ENCODE measurements at regions not wholly inside any gene's neighbourhood (a gene's known extent, or its start where the extent isn't known, plus 50 kb on each side); places are given as distances from the start of the nearest gene placed in this dataset.
"Not testable (repeated sequence)": the region's sequence is repeated elsewhere in the genome, so short reads cannot be mapped to it uniquely, and the experiment has no call there.

DNA sequence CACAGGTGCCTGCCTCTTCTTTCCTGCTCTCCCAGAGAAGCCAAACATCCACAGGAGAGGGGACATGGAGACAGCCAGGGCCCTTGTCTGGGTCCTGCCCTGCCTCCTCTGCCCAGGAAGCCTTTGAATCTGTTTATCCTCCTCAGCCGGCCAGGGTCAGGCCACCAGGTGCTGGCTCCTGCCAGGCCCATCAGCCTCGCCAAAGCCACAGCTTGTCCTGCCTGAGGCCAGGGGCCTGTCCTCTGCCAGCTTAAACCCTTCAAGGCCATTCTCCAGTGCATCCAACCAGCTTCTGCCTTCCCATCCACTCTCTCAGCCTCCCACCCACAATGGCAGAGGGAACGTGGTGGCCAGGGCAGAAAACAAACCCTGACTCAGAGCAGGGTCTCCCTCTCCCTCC is 254.6 kb downstream of the ANKRD60 start:
- TF ChIP-seq TAF1 (IDR thresholded peaks at IDR 0.05; ENCODE audit: low read depth, low read length) (no peak), PAX5 (IDR thresholded peaks at IDR 0.05; ENCODE audit: insufficient read depth, low read length, severe bottlenecking) (no peak), POLR2A (IDR thresholded peaks at IDR 0.05; ENCODE audit: low read depth, low read length) (no peak), SPI1 (IDR thresholded peaks at IDR 0.05; ENCODE audit: low read depth, low read length) (no peak), POU2F2 (IDR thresholded peaks at IDR 0.05; ENCODE audit: low read depth, low read length) (no peak), POLR2AphosphoS5 (IDR thresholded peaks at IDR 0.05; ENCODE audit: low read depth, low read length) (no peak)
- no peak for FAIRE-seq
- no peak for DNase-seq (ENCODE audit: insufficient read length, low spot score)

GRCh38 chr20:57971583-57971982 is 256.9 kb downstream of the ANKRD60 start:
- not testable (repeated sequence) for FAIRE-seq; DNase-seq (ENCODE audit: insufficient read length, low spot score)

DNA sequence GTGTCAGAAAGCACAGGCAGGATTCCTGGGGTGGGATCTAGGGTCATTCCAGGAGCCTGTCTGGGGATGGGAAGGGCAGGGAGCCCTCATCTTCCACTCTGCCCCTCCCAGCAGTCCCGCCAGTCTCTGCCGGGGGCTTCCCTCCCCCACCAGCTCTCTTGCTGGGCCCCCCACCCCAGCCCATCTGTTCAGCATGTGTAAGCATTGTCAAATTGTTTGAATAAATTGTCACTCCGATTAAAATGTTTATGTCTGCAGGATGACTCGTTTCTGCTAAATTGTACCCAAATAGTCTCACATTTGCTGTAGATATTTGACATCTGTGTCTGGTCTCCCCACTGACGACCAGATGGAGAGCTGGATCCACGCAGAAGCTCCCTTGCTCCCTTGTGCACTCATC is 257.6 kb downstream of the ANKRD60 start:
- TF ChIP-seq POLR2AphosphoS5 (IDR thresholded peaks at IDR 0.05; ENCODE audit: low read depth, low read length) (no peak), POU2F2 (IDR thresholded peaks at IDR 0.05; ENCODE audit: low read depth, low read length) (no peak), POLR2A (IDR thresholded peaks at IDR 0.05; ENCODE audit: low read depth, low read length) (no peak), TAF1 (IDR thresholded peaks at IDR 0.05; ENCODE audit: low read depth, low read length) (no peak), SPI1 (IDR thresholded peaks at IDR 0.05; ENCODE audit: low read depth, low read length) (no peak), PAX5 (IDR thresholded peaks at IDR 0.05; ENCODE audit: insufficient read depth, low read length, severe bottlenecking) (no peak)
- DNase-seq (ENCODE audit: insufficient read length, low spot score) (no peak), FAIRE-seq (no peak)

- DNase-seq (ENCODE audit: insufficient read length, low spot score), result no peak
- no peak for TF ChIP-seq POLR2AphosphoS5 (IDR thresholded peaks at IDR 0.05; ENCODE audit: low read depth, low read length)
- no peak for TF ChIP-seq SPI1 (IDR thresholded peaks at IDR 0.05; ENCODE audit: low read depth, low read length)
- TF ChIP-seq POLR2A (IDR thresholded peaks at IDR 0.05; ENCODE audit: low read depth, low read length), result no peak
- TF ChIP-seq POU2F2 (IDR thresholded peaks at IDR 0.05; ENCODE audit: low read depth, low read length), result no peak
- no peak for TF ChIP-seq TAF1 (IDR thresholded peaks at IDR 0.05; ENCODE audit: low read depth, low read length)
- TF ChIP-seq PAX5 (IDR thresholded peaks at IDR 0.05; ENCODE audit: insufficient read depth, low read length, severe bottlenecking), result no peak
- FAIRE-seq, result no peak
Measured at GRCh38 chr20:57970116-57970515, 258.3 kb downstream of the ANKRD60 start.

DNA sequence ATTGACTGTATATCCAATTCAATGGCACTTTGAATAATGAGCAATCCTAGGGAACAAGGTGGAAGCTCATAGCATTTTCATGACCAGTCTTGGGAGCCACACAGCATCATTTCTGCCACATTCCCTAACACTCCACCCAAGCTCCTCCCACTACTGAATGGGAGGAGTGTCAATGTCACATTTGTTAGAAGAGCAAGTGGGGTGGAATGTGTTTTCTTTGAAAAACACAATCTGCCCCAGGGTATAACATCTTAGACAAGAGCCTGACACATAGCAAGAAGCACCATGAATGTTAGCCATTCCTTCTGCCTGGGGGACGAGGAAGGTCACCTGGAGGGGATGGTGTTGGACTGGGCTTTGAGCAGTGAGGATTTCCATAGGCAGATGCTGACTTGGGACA is 258.3 kb upstream of the PMEPA1 start:
- no peak for TF ChIP-seq TAF1 (IDR thresholded peaks at IDR 0.05; ENCODE audit: low read depth, low read length)
- no peak for TF ChIP-seq POLR2A (IDR thresholded peaks at IDR 0.05; ENCODE audit: low read depth, low read length)
- no peak for TF ChIP-seq PAX5 (IDR thresholded peaks at IDR 0.05; ENCODE audit: insufficient read depth, low read length, severe bottlenecking)
- TF ChIP-seq POU2F2 (IDR thresholded peaks at IDR 0.05; ENCODE audit: low read depth, low read length), result no peak
- no peak for TF ChIP-seq SPI1 (IDR thresholded peaks at IDR 0.05; ENCODE audit: low read depth, low read length)
- TF ChIP-seq POLR2AphosphoS5 (IDR thresholded peaks at IDR 0.05; ENCODE audit: low read depth, low read length), result no peak
- FAIRE-seq, result no peak
- DNase-seq (ENCODE audit: insufficient read length, low spot score), result no peak

DNA sequence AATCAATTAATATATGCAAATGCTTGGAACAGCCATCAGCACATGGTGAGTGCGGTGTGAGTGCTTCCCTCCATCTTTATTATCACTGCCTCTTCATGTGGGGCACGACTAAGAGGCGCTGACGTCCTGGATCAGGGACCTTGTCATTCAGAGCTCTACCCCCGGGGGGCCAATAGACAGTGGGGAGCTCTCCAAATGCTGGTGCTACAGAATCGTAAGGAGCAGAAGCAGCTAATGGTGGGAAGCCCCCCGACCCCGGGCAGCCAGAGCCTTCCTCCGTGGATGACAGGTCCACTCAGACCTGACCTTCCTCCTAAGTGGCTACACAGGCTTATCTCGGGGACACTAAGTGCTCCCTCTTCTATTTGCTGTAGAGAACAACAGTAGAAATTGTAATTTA is 257.5 kb upstream of the PMEPA1 start:
- DNase-seq (ENCODE audit: insufficient read length, low spot score) (no peak), FAIRE-seq (no peak)
- no peak for TF ChIP-seq PAX5 (IDR thresholded peaks at IDR 0.05; ENCODE audit: insufficient read depth, low read length, severe bottlenecking)
- no peak for TF ChIP-seq POLR2AphosphoS5 (IDR thresholded peaks at IDR 0.05; ENCODE audit: low read depth, low read length)
- no peak for TF ChIP-seq POU2F2 (IDR thresholded peaks at IDR 0.05; ENCODE audit: low read depth, low read length)
- no peak for TF ChIP-seq POLR2A (IDR thresholded peaks at IDR 0.05; ENCODE audit: low read depth, low read length)
- no peak for TF ChIP-seq TAF1 (IDR thresholded peaks at IDR 0.05; ENCODE audit: low read depth, low read length)
- TF ChIP-seq SPI1 (IDR thresholded peaks at IDR 0.05; ENCODE audit: low read depth, low read length), result no peak

- no peak for TF ChIP-seq TAF1 (IDR thresholded peaks at IDR 0.05; ENCODE audit: low read depth, low read length)
- TF ChIP-seq POLR2AphosphoS5 (IDR thresholded peaks at IDR 0.05; ENCODE audit: low read depth, low read length), result no peak
- TF ChIP-seq PAX5 (IDR thresholded peaks at IDR 0.05; ENCODE audit: insufficient read depth, low read length, severe bottlenecking), result no peak
- DNase-seq (ENCODE audit: insufficient read length, low spot score) (no peak), FAIRE-seq (no peak)
Measured at GRCh38 chr20:57966620-57967019, 256.8 kb upstream of the PMEPA1 start.

GRCh38 chr20:57965441-57965840 is 255.6 kb upstream of the PMEPA1 start:
- no peak for DNase-seq (ENCODE audit: insufficient read length, low spot score)
- FAIRE-seq, result no peak
- TF ChIP-seq POLR2AphosphoS5 (IDR thresholded peaks at IDR 0.05; ENCODE audit: low read depth, low read length) (no peak), POU2F2 (IDR thresholded peaks at IDR 0.05; ENCODE audit: low read depth, low read length) (no peak), TAF1 (IDR thresholded peaks at IDR 0.05; ENCODE audit: low read depth, low read length) (no peak), SPI1 (IDR thresholded peaks at IDR 0.05; ENCODE audit: low read depth, low read length) (no peak), POLR2A (IDR thresholded peaks at IDR 0.05; ENCODE audit: low read depth, low read length) (no peak), PAX5 (IDR thresholded peaks at IDR 0.05; ENCODE audit: insufficient read depth, low read length, severe bottlenecking) (no peak)

DNA sequence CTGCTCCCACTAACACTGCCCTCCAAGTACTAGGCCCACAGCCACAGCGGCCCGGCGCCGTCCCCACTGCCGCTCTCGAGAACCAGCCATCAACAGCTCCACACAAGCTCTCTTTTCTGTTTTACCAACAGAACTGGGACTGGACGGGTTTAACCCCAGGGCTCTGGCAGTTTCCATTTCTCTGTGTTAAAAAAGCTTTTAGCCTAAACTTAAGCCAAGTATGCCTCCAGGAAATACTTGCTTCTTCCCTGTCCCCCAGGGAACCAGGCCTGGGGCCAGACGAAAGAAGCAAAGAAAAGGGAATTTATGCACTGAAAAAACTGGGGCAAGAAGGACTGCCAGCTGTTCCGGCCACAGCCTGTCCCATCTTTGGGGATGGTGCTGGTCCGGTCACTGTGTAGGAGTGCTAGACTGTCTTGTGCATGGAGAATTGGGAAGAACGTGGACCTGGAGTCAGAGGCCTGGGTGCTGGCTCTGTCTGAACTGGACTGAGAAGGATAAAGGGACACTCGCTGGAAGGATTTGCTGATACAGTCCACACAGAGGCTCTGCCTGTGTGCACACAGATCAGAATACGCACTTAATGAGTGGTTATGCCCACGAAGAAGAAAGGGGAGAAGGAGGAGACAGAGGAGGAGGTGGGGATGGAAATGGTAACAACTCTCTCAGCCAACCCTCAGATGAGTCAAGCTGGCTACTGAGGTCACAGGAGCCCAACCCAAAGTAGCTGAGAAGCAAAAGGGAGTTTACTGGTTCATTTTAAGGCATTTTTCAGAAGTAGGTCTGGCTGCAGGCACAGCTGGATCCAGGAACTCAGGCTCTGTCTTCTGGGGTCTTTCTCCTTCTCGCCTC is 254.4 kb upstream of the PMEPA1 start:
- FAIRE-seq (no peak), DNase-seq (ENCODE audit: insufficient read length, low spot score) (no peak)
- no peak for TF ChIP-seq TAF1 (IDR thresholded peaks at IDR 0.05; ENCODE audit: low read depth, low read length)
- TF ChIP-seq PAX5 (IDR thresholded peaks at IDR 0.05; ENCODE audit: insufficient read depth, low read length, severe bottlenecking), result no peak
- TF ChIP-seq POLR2AphosphoS5 (IDR thresholded peaks at IDR 0.05; ENCODE audit: low read depth, low read length), result no peak
- TF ChIP-seq POU2F2 (IDR thresholded peaks at IDR 0.05; ENCODE audit: low read depth, low read length), result no peak
- TF ChIP-seq POLR2A (IDR thresholded peaks at IDR 0.05; ENCODE audit: low read depth, low read length), result no peak
- TF ChIP-seq SPI1 (IDR thresholded peaks at IDR 0.05; ENCODE audit: low read depth, low read length), result no peak

All from GM12891 (cell line).